HG02973 (cell line): ENCODE measurements at regions not wholly inside any gene's neighbourhood (a gene's known extent, or its start where the extent isn't known, plus 50 kb on each side); places are given as distances from the start of the nearest gene placed in this dataset.

Experiments
- ATAC-seq: cut with Tn5 transposase; IDR thresholded peaks from one replicate; pipeline ENCODE4 v1.9.1; 2021; ENCODE audit warnings: moderate library complexity; ENCODE audit not compliant: unreplicated experiment

DNA sequence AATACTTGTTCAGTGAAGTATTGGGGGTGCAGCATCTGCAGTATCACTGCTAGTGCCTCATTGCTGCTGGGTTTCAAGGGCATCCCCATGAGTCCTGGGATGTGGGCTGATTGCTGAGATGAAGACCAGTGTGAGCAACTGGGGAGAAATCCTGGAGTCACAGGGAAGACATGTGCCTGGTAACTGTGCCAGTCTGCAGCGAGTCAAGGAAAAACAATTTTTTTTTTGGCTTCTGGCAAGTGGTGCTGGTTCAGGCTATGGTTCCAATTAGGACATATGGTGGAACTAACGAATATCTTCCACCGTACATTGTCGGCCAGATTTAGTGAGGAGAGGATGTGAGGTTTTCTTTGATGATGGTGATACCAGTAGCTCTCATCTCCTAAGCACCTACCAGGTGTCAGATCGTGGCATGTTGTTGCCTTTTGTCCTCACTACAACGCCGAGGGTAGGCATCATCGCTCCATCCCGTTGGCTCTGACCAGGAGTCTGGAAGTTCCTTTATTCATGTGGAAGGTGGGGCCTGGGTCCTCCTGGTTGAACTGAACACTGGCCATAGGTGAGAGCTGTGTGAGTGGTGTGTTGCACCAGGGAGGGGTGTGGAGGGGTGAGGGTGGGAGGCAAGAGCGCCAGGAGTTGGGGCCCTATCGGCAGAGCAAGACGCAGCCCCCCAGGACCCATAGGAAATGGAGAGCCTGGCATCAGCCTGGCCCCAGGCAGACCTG lies 118.0 kb upstream of the HS6ST1 start:
- ATAC-seq, result no peak

DNA sequence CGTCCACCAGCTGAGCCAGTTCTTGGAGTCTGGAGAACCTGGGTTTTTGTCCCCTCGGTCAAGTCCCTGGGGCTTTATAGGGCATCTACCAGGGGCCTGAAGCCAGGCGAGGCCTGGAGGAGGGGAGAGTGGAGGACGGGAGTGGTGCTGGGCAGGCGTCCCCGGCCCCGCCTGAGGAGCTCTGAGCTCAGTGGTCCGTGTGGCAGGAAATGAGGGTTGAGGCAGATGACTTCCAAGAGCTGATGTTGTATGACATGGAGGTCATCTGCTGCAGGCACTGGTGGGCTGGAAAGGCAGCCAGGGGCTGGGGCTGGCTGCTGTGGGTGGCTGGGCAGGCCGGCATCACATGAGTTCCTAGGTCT lies 118.5 kb upstream of the HS6ST1 start:
- no peak for ATAC-seq

DNA sequence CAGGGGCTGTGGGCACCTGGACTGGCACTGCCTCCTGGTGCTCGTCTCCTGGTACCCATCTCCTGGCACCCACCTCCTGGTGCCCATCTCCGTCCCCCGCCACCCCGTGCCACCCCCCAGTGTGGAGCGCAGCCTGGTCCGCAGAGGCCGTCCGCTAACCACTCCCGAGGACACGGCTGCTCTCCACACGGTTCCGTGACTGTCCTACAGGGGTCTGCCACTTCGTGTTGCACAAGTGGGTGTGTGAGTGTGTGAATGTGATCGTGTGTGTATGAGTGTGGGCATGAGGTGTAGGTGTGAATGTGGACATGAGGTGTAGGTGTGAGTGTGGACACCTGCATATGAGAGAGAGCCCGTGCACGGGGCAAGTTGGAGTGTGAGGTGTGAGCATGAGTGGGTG lies 119.4 kb upstream of the HS6ST1 start:
- ATAC-seq, result no peak

DNA sequence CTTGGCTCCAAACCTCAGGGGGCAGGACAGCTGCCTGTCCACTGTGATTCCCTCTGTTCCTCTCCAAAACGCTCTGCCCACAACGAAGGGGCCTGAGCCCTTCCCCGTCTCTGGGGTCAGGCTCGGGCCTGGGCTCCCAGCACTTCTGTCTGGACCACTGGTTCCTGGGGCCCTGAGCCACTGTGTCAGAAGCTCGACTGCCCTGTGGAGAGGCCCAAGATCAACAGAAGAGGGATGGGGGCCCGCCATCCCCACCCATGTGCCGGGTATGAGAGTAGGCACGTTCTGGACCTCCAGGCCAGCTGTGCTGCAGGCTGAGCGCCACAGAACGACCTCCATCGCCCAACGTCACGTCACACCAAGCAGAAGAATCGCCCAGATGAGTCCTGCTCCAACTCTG lies 119.9 kb upstream of the HS6ST1 start:
- ATAC-seq, result no peak

GRCh38 chr2:128439031-128439790 lies 120.5 kb upstream of the HS6ST1 start:
- ATAC-seq, result no peak

GRCh38 chr2:128439791-128440665 lies 121.4 kb upstream of the HS6ST1 start:
- ATAC-seq, result no peak

DNA sequence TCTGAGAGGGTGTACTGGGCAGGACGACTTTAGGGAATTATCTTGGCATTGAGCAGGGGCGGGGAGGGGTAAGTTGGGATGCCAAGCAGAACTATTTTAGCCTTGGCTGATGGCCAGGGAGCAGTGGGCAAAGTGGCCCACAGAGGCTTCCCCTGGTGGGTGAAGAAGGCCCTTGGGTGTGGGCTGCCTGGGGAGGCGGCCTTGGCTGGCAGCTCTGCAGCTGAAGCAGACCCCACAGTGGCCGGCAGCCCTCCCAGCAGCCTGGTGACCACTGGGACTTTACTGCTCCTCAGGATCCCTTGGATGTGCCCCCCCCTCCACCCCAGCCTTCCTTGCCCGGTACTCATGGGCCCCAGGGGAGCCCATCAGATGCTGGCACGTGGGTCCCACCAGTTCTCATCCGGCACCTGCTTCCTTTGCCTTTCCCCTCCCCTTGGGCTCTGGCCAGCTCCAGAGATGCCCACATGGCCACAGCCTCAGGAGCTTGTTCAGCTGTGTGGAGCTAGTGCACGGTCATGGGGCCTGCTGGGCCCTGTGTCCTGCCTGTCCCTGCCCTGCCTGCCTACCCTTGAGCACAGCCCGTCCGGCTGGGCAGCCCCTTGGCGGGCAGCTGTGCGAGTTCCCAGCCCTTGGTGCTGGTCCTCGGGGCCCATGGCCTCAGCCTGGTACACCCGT lies 122.1 kb upstream of the HS6ST1 start:
- ATAC-seq, result no peak

GRCh38 chr2:128441341-128442052 lies 122.8 kb upstream of the HS6ST1 start:
- ATAC-seq, result no peak

GRCh38 chr2:128442053-128442751 lies 123.5 kb upstream of the HS6ST1 start:
- no peak for ATAC-seq

- ATAC-seq, result no peak
These were observed 124.2 kb upstream of the HS6ST1 start for GRCh38 chr2:128442891-128443302.

- no peak for ATAC-seq
These were observed 125.6 kb upstream of the HS6ST1 start for GRCh38 chr2:128444121-128444771.

DNA sequence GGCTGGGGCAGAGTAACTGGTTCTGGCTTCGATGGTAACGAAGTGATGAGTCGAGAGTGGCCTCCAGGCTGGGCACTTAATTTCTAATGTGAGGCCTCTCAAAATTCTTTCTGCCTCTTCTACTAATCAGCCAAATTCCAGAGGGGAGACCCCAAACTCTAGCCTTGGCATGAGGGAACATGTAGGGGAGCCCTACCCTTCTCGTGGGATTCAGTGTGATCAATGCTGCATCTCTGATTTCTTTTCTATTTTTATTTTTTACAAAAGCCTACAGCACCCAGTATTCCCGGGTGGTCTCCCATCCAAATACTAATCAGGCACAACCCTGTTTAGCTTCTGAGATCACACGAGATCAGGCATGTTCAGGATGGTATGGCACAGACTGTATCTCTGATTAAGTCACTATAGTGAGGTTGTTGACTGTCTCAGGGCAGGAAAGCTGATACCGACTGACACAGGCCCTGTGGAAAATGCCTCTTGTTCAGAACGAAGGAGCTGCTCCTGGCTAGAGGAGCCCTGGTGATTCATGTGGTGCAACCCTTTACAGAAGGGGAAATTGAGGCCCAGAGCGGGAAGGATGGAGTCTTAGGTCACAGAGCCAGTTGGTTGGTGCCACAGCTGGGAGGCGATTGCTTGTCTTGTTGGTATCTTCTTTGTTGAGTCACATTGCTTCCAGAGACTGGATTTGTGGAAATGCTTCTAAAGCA lies 126.3 kb upstream of the HS6ST1 start:
- no peak for ATAC-seq

DNA sequence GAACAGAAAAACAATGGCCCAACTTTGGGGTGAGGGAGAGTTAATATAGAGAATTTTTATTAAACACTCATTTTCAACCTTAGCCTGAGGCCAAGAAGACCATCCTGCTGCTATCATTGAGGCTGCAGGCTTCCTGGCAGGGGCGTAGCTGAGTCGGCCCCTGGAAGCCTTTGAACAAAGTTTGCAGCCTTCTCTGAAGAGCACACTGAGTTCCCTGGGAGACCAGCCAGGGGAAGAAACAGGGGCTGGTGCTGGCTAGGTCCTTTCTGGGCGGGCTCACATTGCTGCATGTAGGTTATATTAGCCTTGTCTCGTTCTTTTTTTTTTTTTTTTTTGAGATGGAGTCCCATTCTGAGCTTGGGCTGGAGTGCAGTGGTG lies 126.8 kb upstream of the HS6ST1 start:
- ATAC-seq, result no peak

GRCh38 chr2:128446049-128446873 lies 127.6 kb upstream of the HS6ST1 start:
- no peak for ATAC-seq

GRCh38 chr2:128446874-128447537 lies 128.3 kb upstream of the HS6ST1 start:
- ATAC-seq, result no peak

- no peak for ATAC-seq
These were observed 128.9 kb upstream of the HS6ST1 start for GRCh38 chr2:128447538-128447995.
